GM10266 (cell line): ENCODE measurements at regions not wholly inside any gene's neighbourhood (a gene's known extent, or its start where the extent isn't known, plus 50 kb on each side); places are given as distances from the start of the nearest gene placed in this dataset.

Source experiments
- DNase-seq: peaks from one replicate; pipeline ENCODE4 v3.0.0; 2012; ENCODE audit errors: extremely low spot score
- TF ChIP-seq, protein P1 (sequence below): IDR thresholded peaks from 2 replicates; pipeline ENCODE4 v1.5.1; 2012; ENCODE audit warnings: mild to moderate bottlenecking, low read depth; ENCODE audit not compliant: control insufficient read depth, insufficient read depth; ENCODE audit errors: missing control alignments

DNA sequence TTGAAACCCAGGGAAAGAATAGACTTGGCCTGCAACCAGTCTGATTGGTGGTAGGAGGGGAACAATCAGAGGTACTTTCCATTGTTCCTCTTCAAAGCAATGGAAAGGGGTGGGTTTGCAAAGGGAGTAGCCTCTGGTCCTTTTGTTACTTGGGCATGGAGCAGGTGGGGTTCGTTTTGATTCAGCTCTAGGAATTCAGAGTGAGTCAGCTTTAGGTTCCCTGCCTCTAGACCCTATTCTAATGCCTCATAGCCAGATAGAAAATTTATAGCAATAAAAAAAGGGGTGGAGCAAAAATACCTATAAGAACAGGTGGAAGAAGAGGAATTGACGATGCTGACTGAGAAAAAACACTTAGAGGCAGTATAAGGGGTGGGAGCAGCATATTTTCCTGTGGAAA, 636.4 kb downstream of the PLCL1 start:
- TF ChIP-seq, protein P1, sequence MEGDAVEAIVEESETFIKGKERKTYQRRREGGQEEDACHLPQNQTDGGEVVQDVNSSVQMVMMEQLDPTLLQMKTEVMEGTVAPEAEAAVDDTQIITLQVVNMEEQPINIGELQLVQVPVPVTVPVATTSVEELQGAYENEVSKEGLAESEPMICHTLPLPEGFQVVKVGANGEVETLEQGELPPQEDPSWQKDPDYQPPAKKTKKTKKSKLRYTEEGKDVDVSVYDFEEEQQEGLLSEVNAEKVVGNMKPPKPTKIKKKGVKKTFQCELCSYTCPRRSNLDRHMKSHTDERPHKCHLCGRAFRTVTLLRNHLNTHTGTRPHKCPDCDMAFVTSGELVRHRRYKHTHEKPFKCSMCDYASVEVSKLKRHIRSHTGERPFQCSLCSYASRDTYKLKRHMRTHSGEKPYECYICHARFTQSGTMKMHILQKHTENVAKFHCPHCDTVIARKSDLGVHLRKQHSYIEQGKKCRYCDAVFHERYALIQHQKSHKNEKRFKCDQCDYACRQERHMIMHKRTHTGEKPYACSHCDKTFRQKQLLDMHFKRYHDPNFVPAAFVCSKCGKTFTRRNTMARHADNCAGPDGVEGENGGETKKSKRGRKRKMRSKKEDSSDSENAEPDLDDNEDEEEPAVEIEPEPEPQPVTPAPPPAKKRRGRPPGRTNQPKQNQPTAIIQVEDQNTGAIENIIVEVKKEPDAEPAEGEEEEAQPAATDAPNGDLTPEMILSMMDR = no peak
- DNase-seq = no peak

DNA sequence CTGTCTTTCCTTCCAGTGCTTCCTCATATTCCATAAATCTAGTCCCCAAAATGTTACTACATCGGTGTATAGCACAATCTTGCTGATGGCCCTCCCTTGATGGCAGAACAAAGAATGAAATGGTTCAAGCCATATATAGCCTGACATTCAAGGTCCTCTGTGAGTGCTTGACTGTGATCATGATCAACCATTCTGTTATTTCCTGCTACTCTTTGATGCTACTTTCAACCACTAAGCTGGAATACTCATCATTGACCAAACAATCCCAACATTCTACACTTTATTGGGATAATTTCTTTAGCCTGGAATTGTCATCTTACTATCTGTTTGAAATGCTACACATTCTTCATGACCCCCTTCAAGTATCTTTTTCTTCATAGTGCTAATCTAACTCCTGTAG, 633.9 kb downstream of the PLCL1 start:
- TF ChIP-seq, protein P1 = no peak

DNA sequence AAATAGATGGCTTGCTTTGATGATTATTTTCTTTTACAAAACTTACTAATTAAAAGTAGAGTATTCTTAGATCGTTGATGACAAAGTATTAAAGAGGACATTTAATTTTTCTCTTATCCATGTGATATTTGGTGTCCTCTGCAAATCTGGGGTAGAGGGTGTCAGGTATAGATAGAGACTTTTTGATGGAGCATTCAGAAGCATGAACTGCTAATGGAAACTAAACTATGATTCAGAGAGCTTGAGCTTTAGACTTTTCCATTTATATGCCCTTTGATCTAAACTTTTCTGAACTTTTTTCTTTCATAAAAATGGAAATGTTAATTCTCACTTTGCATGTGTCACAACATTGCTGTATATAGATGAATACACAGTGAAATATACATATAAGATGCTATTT, 619.7 kb downstream of the PLCL1 start:
- no peak for DNase-seq
- TF ChIP-seq, protein P1 = no peak

More for the DNA sequence above, 633.9 kb downstream of the PLCL1 start:
- no peak for DNase-seq

DNA sequence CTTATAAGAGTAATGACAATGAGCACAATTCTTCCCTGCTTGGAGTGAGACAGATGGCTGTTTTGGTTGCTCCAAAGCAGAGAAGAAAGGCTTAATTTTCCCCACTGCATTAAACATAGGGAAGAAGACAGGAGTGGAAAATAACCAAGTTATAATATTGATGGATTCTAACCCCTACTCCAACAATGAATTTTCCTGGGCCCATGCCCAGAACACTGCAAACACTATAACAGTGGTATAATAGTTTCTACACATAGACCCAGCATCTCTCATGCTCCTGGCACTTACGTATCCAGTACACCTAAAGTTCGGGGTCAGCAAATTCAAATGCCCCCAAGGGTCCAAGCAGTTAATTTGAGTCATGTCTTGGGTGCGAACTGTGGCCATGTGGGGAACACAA, 613.4 kb downstream of the PLCL1 start:
- DNase-seq = no peak
- TF ChIP-seq, protein P1 = no peak

DNA sequence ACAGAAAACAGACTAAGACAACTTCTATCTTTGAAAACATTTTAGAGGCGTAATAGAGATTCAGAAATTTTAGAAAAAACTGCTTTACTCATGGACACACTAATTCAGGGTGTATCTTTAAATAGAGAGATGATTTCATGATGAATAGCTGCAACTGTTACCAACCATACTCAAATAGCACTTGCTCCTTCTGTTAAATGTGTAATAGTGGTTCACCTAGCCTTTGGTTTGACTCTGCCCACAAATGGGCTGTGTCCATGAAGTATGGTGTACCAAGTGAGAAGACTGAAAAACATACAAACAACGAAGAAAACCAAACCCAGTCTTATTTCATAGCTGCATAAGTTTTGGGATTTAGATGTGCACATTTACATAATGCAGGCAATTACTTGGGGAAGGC, 610.6 kb downstream of the PLCL1 start:
- DNase-seq = no peak
- TF ChIP-seq, protein P1 = no peak

DNA sequence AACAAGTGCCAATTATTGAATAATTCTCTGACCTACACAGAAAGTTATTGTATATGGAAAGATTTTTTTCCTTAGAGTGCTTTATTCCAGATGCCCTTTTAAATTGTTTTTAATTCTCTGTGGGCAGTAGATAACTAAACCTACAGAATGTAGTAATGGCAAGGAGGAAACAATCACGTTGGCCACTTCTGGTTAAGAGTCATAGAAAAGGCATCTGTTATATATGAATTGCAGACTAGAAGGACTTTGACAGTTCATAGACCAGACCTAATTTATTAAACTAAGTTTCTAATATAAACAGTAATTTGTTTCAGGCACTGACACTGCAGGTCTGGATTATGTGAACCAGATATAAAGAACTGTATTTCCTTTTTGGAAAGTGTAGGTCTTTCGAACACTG, 607.5 kb downstream of the PLCL1 start:
- no peak for DNase-seq
- TF ChIP-seq, protein P1 = no peak

DNA sequence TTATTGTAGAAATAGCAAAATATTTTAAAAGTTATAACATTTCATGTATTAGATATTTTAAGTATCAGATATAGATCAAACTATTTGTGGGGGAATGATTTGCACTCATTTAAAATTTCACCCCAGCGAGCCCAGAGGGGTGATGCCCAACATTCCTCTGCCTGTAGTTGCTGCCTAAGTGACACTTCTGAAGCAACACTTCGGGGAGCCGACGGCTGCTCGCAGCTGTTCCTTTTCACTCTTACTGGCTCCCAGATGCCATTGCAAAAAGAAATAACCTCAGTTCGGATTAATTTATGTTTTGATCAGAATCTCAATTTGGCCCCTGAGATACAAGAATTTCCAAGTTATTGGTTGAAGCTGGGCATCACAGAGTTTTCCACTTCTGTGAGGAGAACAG, 603.8 kb downstream of the PLCL1 start:
- no peak for DNase-seq
- TF ChIP-seq, protein P1 = no peak

DNA sequence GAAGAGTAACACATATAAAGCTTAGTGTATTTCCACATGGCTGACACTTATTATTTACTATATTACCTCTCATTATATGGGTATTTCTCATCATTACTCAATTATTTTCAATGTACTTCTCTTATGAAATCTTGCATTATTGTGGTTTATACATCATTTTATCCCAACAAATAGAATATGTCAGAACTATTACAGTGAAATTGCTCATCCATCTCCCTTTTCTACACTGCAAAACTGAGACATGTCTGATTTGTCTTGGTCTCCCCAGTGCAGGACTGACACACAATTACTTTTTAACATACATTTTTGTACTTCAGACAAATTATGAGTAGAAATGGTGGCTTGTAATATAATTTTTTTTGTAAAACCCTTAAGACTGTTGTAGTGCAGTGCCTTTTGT, 600.9 kb downstream of the PLCL1 start:
- DNase-seq = no peak
- TF ChIP-seq, protein P1 = no peak
